Kidney (tissue), 13 donors: ENCODE measurements at regions not wholly inside any gene's neighbourhood (a gene's known extent, or its start where the extent isn't known, plus 50 kb on each side); places are given as distances from the start of the nearest gene placed in this dataset.

Source experiments
- DNase-seq, 5 donors: peaks; one replicate each; pipeline ENCODE4 v3.0.0-alpha.2; 2013 to 2020
- FAIRE-seq: peaks from 2 replicates; lab custom pipeline; 2012; peaks lifted over from hg19 to GRCh38; lab: Jason Lieb, UNC
- H3K27ac ChIP-seq, 2 donors: one replicate each; pipeline ENCODE4 v1.7.0; 2013; ENCODE audit warnings: low read depth in 2 of 2, low read length in 2 of 2, inconsistent platforms in 1 of 2
- H3K27me3 ChIP-seq: one replicate; pipeline ENCODE4 v1.7.1; 2013; ENCODE audit warnings: low read length, inconsistent platforms; ENCODE audit not compliant: control insufficient read depth, insufficient read depth
- H3K36me3 ChIP-seq, 3 donors: one replicate each; pipeline versions ENCODE4 v1.7.0 to v1.7.1; 2013; ENCODE audit warnings: low read length in 3 of 3, control low read depth in 1 of 3, inconsistent platforms in 1 of 3; ENCODE audit not compliant: insufficient read depth in 3 of 3, control insufficient read depth in 2 of 3
- H3K4me1 ChIP-seq, 3 donors: one replicate each; pipeline versions ENCODE4 v1.7.0 to v1.7.1; 2013; ENCODE audit warnings: low read length in 3 of 3, inconsistent platforms in 1 of 3, low read depth in 1 of 3; ENCODE audit not compliant: control insufficient read depth in 2 of 3, insufficient read depth in 2 of 3
- H3K4me3 ChIP-seq, 3 donors: one replicate each; pipeline versions ENCODE4 v1.7.0 to v1.8.1; 2013; ENCODE audit warnings: low read length in 3 of 3, control low read depth in 1 of 3, inconsistent platforms in 1 of 3
- H3K9ac ChIP-seq, 3 donors: one replicate each; pipeline versions ENCODE4 v1.7.0 to v1.7.1; 2013; ENCODE audit warnings: low read length in 3 of 3, control low read depth in 1 of 3, inconsistent platforms in 1 of 3
- H3K9me3 ChIP-seq, 3 donors: one replicate each; pipeline versions ENCODE4 v1.7.0 to v1.7.1; 2013; ENCODE audit warnings: low read length in 3 of 3, control low read depth in 1 of 3, inconsistent platforms in 1 of 3; ENCODE audit not compliant: control insufficient read depth in 2 of 3, insufficient read depth in 1 of 3
- intact Hi-C: fragments of 100-400 bp; cut with DNase I; formaldehyde crosslinking; loops from one replicate; pipeline ENCODE4 v1.11.1; 2022
- TF ChIP-seq, protein P1 (sequence below): IDR thresholded peaks from 3 replicates; pipeline ENCODE4 v1.5.1; 2012; ENCODE audit warnings: mild to moderate bottlenecking, moderate library complexity, borderline replicate concordance; ENCODE audit not compliant: insufficient read depth; ENCODE audit errors: extremely low read depth
- donor health status: control.
- donor health status: control.
- donor health status: control.
- donor health status: control.
- donor health status: control.
- donor health status: DM: yes; HTN: yes; CAD: no.
- donor health status: Normal renal cell carcinoma (clear cell type).

DNA sequence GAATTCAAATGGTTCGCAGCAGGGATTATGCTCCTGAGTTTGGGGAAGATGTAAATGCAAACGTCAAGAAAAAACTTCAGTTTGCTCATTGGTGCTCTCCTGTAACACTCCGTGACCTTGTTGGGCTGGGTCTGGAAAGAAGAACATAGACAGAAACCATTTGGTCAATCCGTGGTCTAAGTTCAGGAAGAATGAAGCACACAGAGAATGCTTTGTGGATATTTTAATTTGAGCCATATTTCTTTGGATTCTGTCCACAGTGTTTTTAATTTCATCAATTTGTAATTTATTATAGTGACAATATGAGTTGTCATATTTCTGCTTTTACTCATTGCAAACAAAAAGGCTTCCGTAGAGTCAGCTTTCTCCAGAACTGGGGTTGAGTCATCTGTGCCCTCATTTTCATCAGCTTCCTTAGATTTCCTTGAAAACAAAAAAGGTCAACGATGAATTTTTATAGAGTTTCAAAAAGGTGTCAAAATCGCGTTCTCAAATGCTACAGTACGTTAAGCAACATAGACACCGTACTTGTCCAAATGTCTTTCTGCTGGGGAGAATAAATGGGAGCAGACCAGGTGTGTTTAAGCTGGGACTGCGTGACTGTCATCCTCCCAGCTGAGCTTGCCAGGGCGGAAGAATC lies 606.4 kb downstream of the RNF144A start:
- intact Hi-C loops: no loop called here

DNA sequence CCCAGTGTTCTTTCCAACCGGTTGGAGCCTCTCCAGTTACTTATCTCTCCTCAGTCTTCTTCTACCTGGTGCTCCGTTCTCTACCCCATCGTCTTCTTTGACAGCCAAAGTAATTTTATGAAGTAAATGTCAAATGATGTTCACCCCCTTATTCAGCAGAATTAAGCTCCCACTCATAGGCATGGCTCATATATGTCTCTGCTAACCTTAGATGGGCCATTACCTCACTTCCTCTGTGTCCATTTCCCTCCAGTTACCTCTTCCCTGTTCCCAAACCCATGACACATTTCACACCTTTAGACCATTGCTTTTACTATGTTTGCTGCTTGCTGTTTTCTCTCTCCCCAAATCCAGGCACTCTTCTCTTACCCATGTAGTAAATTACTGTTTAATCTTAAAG lies 607.0 kb downstream of the RNF144A start:
- H3K36me3 ChIP-seq: no peaks in the 10 kb centered on the region
- H3K27me3 ChIP-seq: no peaks in the 10 kb centered on the region
- no peak for DNase-seq
- TF ChIP-seq, protein P1, sequence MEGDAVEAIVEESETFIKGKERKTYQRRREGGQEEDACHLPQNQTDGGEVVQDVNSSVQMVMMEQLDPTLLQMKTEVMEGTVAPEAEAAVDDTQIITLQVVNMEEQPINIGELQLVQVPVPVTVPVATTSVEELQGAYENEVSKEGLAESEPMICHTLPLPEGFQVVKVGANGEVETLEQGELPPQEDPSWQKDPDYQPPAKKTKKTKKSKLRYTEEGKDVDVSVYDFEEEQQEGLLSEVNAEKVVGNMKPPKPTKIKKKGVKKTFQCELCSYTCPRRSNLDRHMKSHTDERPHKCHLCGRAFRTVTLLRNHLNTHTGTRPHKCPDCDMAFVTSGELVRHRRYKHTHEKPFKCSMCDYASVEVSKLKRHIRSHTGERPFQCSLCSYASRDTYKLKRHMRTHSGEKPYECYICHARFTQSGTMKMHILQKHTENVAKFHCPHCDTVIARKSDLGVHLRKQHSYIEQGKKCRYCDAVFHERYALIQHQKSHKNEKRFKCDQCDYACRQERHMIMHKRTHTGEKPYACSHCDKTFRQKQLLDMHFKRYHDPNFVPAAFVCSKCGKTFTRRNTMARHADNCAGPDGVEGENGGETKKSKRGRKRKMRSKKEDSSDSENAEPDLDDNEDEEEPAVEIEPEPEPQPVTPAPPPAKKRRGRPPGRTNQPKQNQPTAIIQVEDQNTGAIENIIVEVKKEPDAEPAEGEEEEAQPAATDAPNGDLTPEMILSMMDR: no peak
- H3K27ac ChIP-seq: no peak overlapping the region
- no peak overlapping the region for H3K9ac ChIP-seq
- peaks cover 0 to 3% (median 0%) of the 10 kb centered on the region in 3 donors for H3K9me3 ChIP-seq
- no peak for FAIRE-seq
- intact Hi-C loops: no loop called here
- no peak overlapping the region for H3K4me3 ChIP-seq
- H3K4me1 ChIP-seq: no peaks in the 10 kb centered on the region

More for the DNA sequence above, 606.4 kb downstream of the RNF144A start:
- Histone ChIP-seq H3K4me3 (no peak overlapping the region), H3K9ac (no peak overlapping the region), H3K36me3 (no peaks in the 10 kb centered on the region), H3K4me1 (no peaks in the 10 kb centered on the region), H3K27ac (no peak overlapping the region), H3K9me3 (peaks cover 0 to 2% (median 0%) of the 10 kb centered on the region in 3 donors), H3K27me3 (no peaks in the 10 kb centered on the region)
- TF ChIP-seq, protein P1: no peak
- peak in 1 of 5 donors; percentile 23 for DNase-seq
- no peak for FAIRE-seq

DNA sequence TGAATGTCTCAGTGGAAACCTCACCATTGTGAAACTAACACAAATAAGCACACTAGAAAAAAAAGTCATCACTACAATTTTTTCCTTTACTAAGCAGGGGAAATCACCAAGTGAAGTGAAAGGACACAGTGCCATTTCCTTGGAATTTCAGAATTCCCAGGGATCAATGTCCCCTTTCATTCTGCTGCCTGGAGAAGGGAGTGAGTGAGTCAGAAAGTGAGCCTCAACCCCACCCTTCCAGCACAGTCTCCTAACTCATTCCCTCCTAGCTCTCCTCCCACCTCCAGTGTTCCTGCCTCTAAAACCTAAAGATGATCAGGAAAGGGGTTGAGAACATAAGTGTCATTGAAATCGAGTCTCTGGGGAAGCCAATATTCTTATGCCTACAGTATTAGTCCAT lies 608.5 kb downstream of the RNF144A start:
- FAIRE-seq: no peak
- TF ChIP-seq, protein P1: no peak
- no peaks in the 10 kb centered on the region for H3K4me1 ChIP-seq

More for the DNA sequence above, 608.5 kb downstream of the RNF144A start:
- no peak overlapping the region for H3K9ac ChIP-seq
- H3K36me3 ChIP-seq: no peaks in the 10 kb centered on the region
- DNase-seq: no peak
- H3K27ac ChIP-seq: no peak overlapping the region
- no peak overlapping the region for H3K4me3 ChIP-seq
- H3K9me3 ChIP-seq: peaks cover 0 to 5% (median 4%) of the 10 kb centered on the region in 3 donors
- intact Hi-C loops: no loop called here
- H3K27me3 ChIP-seq: no peaks in the 10 kb centered on the region
